Activated CD4-positive, CD25-positive, alpha-beta regulatory T cell treated with anti-CD3 and anti-CD28 coated beads, Interleukin-2, amount 50 U/mL, for 72 hours (primary cell): ENCODE measurements at regions not wholly inside any gene's neighbourhood (a gene's known extent, or its start where the extent isn't known, plus 50 kb on each side); places are given as distances from the start of the nearest gene placed in this dataset.
"Not testable (repeated sequence)": the region's sequence is repeated elsewhere in the genome, so short reads cannot be mapped to it uniquely, and the experiment has no call there.

Experiments used
- DNase-seq: peaks from one replicate; pipeline ENCODE4 v3.0.0; 2021

DNA sequence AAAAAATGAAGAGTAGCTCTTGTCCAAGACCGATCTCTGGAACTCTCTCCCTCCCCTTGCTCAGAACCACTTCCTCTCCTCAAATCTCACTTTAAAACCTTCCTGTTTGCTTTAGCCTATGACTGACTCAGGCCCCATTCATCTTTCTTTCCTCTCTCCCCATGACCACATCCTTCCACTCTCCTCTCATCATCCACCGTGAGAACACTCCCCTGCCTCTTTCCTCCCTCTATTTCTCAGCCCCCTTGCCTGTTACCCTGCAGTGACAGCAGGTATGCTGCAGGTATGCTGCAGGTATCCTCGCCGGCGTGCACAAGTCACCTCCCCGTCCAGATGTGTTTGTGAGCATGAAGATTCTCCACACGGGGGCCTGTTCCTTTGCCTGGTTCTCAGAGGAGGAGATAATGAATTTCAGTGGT lies 505.3 kb downstream of the CCDC171 start:
- DNase-seq = no peak

DNA sequence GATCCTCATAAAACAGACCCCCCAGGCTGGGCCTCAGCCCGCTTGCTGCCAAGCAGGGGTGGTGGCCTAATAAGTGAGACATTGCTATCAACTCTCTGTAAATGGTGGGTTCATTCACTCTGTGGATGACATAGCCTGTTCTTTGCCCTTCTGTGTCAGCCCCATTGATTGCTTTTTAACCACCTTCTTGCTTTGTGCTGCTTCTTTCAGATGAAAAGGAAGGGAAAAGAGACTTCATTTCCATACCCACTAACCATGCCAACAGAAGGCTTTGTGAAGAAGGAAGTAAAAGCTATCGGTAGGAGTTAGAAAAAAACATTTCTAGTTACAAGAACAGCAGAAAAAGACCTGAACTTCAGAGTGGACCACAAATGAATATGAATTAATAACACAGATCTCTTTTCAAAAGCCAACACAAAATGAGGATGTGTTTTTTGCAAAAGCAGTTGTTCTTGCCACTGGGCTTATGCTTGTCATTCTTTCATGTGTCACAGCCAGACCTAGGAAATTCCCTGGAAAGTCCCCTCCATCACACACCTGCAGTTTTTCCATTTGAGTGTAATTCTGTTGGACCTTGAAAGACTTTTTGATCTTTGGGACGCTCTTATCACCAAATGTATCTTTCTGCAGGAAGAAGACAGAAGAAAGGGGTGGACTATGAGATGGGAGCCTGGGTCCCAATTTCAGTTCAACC lies 507.7 kb downstream of the CCDC171 start:
- DNase-seq = no peak

DNA sequence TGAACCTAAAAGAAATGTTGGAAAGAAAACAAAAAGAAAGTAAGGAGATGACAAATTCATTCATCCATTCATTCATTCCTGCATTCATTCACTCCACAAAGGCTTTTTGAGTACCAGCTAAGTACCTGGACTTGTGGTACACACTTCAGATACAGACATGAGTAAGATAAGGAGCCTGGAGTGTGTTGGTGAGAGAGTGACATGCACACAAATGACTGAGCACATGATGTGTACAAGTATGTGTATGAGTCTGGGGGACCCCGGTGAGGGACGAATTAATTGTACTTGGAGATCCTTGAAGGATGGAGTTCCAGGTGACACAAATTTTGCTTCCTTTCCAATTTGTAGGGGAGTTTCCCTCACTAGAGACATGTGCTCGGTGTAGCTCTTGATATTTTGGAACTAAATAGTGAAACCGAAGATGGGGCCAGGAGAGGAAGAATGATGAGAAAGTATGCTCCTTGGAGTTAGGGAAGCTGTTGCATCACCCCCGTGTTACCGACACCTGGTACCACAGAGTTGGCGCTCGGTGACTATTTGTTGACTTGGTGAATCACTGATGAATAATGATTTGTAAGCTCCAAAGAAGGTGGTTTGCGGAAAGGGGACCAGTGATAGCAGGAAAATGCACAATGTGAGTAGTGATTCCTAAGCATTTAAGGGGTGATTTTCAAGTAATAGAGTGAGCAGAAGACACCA lies 509.8 kb downstream of the CCDC171 start:
- no peak for DNase-seq

DNA sequence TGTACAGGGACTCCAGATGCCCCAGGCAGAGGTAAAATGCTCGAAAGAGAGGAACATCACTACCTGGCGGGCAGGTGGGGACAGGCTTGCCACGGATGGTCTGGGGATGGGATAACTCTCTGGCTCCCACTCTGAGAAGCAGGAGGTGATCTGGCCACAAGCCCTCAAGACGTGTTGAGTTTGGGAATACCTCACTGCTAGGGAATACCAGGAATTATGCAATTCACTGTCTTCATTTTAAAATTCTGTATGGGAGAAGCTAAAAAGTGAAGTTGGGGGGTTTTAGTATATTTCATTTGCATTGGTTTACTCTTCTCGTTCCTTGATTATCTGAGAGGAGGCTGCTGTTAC lies 510.4 kb downstream of the CCDC171 start:
- DNase-seq = no peak

DNA sequence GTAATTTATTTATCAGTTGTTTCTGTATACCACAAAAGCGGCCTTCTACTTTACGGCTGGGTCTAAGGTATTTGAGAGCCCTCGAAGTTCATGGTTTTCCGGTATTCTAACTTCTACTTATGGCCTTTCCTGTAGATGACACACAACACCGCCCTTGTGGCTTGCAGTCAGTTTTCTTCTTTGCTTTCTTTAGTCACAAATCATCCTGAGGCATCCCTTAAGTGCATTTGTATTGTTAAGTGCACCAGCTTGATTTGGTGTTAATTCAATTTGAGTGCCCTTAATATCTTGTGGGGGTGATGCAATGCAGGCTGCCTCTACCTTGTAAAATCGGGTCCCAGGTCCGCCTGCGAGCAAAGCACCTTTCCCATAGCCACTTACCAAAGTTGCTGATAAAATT lies 511.9 kb downstream of the CCDC171 start:
- DNase-seq = no peak

DNA sequence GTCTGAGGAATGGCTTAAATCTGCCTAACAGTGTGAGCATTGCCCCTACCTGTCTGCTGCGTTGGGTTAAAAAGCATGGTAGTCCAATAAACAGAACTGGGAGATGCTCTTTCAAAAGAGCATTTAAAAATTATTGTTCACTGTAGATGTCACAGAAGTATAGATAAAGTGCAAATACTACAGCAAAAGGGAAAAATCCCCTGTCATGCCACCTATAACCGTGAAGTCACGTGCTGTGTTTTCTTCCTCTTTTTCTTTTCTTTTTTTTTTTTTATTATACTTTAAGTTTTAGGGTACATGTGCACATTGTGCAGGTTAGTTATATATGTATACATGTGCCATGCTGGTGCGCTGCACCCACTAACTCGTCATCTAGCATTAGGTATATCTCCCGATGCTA lies 513.4 kb downstream of the CCDC171 start:
- DNase-seq = not testable (repeated sequence)

DNA sequence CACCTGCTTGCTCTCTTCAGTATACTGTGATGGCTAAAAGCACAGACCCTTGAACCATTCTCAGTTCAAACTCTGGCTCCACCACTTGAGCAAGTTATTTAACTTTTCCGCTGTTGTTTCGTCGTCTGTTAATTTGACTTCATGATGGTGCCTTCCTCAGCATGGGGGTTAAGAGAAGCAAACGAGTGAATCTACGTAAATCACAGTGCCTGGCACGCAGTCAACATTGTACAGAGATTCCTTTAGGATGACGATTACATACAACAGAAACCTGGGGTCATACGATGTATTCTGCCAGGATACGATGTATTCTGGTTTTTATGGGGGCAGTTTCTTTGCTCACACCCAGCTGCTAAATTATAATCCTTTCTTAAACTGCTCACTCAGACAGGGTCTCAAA lies 515.6 kb downstream of the CCDC171 start:
- DNase-seq = no peak

DNA sequence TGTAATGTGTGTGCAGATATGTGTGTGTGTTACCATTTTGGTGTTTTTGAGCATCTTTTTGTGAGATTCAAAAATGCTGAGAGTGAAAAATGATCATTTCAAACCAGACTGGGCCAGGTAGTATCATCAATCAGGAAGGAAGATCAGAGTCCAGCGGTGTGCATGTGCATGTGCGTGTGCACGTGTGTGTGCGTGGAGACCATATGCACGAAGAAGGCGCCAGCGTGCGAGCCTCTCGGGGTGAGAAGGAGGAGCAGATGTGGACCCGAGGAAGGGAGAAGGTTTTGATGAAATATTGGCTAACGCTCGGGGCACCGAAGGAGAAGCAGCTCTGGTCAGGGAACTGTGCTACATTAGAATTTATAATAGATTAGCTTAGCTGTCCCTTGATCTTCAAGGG lies 516.4 kb downstream of the CCDC171 start:
- DNase-seq = no peak

DNA sequence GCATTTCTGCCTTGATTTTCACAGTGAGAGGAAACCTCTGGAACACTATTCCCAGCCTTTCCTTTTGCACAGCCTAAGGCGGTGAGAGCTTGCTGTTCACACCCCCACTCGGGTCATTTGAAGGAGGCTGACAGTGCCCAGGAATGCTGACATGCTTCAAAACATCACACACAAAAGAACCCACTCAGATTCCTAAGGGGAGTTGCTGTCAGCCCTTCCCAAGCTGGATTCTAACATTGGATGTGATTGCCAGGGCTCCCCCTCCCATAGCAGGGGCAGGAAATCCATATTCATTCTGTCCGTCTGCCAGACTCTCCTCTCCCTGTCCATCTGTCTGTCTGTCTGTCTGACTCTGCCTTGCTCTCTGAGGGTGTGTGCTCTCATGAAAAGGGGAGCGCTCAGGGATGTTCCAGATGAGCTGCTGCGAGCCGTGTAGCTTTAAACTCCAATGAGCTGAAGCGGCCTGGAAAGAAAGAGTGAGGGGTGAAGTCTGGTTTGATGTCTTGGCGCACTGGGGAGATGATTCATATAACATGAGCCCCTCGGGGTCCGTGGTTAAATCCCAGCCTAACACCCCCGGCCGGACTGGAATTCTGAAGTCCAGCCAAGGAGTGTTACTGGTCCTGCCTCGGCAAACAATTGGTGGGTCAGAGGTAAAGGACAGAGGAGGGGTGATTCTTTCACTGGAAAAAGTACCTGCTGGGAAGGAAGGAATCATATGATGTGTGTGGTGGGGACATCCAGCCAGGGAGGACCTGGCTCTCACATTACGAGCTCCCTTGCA lies 517.0 kb downstream of the CCDC171 start:
- no peak for DNase-seq

DNA sequence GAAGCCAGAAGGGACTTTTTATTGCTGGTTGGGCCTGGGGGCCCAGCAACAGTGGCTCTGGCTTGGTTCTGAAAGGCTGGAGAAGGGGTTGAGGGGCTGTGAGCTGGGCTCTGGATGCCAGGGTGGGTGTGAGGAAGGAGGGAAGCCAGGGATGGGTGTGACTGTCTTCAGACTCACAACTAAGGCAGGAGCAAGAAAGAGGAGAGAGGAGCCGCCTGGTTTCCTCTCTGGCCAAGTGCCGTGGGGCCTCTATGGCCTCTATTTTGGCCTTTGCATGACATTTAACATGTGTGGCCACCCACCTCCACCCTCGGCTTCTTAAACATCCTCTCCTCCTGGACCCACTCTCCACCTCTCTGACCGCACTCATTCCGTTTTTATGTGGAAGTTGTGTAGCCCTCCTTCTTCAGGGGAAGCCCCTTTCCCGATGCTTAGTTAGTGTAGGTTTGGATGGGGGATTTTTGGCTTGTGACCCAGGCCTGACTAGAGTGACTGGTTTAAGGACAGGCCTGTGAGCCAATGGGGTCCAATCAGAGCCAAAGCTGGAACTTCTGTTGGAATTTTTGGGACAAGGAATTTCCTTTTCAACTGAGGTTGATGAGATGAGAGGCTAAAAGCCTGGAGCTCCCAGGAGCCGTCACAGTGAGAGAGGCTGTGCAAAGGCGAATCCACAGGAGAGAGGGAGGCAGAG lies 517.8 kb downstream of the CCDC171 start:
- no peak for DNase-seq

DNA sequence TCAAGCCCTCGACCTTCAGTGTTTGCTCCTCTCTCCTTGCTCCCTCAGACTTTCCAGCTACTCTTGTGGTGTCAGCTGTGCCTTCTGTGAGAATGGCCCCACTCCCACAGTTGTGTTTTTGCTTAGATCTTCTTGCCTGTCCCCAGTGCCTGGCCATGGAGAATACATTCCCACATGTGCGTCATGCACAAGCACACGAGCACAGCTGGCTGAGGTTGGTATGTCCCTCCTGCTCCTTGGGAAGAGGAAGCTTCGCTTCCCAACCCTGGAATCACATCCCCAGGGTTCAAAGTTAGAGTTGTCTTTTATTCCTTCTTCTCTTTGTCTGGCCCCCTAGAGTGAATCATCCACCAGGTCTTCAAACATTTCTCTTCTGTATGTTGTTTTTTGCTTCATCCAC lies 518.6 kb downstream of the CCDC171 start:
- no peak for DNase-seq

DNA sequence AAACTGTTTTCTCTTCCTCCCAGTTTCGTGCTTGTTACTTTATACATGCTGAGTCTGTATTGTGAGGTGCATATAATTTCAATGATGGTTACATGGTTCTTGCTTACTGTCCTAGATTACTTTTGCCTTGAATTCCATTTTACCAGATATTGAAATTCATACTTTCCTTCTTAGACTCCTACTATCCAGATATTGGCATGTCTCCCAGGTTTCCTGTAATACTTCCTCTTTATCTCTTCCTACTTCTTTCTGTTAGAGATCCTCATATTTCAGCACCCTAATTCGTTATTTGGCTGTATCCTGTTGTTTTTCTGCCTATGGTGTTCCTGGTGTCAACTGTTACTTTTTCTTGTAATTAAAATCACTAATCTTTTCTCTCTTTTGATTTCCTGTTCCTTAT lies 522.1 kb downstream of the CCDC171 start:
- no peak for DNase-seq

DNA sequence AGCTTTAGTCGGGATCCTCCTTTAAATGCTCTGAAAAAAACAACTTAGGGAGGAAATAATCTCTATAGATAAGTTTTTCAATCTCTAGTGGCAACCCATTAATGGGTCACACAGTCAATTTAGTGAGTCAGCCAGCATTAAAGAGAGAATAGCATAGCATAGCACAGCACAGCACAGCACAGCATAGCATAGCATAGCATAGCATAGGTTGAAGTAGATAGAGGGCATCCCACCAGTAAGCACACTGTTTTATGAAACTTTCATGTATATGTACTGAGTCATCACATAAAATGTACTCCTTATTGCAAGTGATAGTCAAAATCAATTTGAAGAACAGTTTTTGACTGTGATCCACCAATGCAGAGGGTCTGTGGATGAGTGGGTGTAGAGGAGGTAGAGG lies 522.9 kb downstream of the CCDC171 start:
- DNase-seq = no peak

DNA sequence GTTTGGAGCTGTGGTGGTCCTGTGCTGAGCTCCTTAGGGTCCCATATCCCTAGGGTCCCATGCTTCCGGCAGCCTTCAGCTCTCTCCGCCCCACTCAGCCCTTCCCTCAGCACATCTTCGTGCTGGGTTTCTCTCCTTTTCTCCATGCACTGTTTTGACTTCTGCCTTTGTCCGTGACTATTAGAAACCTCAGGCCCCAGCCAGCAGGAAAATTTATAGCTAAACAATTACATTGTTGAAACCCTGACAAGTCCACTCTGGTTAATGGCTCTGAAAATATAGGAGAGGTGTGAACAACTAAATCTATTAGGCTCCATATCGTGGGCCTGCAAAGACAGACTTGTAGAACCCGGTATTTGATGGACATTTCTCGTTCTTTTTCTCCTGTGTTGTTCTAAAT lies 523.7 kb downstream of the CCDC171 start:
- no peak for DNase-seq

DNA sequence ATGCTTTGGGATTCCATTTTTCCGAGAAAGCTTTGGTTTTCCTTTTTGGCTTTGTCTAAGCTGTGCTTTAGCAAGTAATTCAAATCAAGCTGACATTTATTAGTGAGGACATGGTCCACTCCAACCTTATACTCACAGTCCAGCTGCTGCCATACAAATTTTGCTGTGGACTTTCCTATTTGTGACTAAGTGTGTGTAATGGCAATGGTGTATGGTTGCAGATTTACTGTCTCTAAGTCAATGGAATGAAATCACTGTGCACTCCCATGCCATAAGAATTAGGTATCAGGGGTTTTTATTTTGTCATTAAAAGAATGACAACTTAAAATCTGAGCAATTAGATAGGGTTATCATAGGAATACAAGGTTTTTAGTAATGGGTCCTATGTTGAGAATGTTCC lies 530.0 kb downstream of the CCDC171 start:
- no peak for DNase-seq

DNA sequence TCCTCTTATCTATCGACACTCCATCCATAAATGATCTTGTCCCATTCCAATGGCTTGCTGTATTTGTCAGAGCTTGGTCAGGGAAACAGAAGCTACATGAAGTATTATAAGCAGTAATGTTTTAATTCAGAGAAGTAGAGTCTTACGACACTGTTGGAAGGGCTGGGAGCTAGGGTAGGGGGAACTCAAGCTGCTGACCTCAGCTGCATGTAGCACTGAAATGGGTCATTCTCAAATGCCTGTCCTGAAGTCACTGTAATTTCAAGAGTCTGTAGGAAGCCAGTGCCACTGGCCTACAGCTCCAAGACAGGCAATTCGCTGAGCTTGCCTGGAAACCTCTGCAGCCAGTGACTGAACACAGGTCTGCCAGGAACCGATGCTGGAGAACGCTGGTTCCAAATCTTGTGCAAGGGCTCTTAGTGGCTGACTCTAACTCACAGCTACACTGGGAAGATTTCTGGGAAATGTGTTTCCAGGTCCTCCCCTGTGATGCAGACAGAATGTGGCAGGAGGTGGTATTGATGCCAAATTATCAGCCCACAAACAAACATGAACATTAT lies 532.4 kb downstream of the CCDC171 start:
- DNase-seq = no peak

DNA sequence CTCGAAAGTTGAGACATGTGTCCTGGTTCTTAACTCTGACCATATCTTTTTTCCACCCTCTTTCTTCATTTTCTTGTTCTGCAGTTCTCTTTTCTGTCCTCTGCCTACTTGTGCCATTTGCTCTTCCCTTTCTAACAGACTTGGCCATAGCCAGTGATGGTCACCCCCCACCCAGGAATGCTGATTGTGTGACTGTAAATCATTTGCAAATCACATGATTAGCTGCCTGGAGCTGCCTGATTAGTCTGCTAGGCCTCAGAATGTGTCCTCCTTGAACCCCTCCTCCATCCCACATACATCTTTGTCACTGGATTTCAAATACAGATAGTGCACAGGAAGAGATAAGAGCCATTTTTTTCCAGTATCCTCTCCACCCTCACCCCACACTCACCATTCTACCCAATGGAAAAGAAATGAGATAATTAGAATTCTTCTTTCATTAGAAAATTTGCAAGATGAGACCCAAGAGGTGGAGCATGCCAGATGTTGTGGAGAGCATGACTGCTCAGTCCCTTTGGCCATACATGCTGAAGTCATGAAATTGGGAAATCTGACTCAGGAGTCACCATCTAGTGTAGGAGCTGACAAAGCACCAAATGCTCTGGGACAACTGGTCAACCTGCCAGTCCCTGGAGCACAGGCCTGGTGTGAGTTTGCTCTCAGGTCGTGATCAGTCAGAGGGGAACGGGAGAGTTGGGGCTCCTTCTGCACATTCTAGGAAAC lies 538.2 kb downstream of the CCDC171 start:
- no peak for DNase-seq

DNA sequence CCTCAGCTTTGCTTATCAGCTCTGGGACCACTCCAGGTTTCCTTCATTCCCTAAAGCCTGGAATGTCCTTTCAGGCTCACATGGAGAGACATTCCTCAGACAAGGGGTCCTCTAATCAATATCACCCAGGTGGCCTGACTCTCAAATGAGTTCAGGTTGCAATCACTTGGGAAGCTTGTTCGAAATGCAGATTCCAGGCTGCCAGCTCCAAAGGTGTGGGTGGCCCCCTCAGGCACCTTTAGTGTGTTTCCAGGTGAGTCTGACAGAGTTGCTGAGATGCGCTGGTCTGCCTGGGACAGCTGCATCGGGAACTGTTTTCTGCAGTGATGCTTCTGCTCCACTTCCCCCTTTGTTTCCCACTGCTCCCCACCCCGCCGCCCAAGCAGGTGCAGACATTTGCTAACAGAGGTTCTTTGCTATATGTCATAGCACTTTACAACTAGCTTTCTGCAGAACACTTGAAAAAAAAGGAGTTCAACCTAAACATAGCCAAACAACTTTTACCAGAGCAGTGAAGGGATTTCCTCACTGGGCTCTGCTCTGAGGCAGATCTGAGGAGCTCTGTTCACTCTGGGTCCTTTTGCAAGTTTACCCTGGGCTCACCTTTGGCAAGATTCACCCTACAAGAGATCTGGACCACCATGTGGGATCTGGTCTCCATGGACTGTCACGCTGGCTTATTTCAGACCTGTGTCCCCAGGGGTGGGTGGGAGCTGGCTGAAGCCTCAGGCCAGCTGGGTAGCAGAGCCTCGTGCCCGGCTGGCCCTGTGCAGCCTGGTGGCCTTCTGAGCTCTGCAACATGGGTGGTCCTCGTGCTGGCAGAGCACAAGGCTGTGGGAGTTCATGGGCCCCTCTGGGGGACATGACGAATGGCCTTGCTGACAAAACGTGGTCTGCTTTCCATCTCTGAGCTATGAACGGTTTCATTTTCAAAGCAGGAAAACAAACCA lies 539.6 kb downstream of the CCDC171 start:
- no peak for DNase-seq

DNA sequence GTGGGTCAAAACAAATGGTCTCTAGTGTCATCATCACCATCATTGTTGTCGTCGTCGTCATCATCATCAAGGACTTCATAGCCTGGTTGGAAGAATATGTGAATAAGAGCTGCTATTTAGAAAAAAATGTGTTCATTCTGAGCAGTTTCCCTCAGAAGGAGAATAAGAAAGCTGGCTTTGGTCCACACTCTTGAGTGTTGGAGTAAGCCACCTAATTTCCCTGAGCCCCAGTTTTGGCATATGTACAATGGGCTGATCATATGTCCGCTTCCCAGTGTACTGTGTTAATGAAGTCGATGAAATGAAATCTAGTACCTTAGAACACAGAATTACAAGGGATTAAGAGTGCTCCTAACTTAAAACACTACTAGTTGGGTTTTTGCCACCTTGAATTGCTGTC lies 545.5 kb downstream of the CCDC171 start:
- no peak for DNase-seq

DNA sequence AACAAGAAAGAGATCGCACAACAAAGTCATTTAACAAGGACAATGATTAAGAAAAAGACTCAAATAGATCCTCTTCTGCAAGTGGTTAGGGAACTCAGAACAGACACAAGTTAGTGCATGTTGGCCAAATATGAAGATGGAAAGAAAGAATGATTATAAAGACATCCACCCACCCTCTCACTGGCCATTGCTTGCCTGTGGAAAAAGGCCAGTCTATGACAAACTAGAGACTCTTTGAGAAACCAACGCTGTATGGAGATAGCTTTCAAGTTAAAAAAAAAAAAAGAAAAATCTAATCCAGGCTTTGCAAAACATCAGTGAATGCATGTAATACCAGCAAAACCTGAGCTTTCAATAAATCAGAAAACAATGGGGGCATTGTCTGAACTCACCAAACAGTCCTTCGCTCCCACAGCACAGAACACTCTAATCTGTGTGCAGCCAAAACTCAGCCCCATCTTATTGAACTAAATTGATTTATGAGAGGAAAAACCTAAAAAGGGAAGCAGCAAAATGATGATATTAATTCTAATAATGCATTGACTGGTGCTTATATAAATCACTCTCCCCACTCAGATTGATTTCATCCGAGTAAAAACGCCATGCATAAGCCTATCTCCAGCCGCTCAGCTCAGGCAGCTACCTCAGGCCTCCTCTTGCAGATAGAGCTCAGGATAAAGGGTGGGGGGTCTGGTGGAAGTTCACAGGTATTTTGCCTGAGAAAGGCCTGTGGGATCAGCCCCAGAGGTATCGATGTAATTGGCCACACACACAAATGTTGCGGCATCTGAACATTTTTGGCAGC lies 547.1 kb downstream of the CCDC171 start:
- no peak for DNase-seq
